ENCODE measurements at regions not wholly inside any gene's neighbourhood (a gene's known extent, or its start where the extent isn't known, plus 50 kb on each side); places are given as distances from the start of the nearest gene placed in this dataset.

- ATAC-seq (ENCODE audit: low read depth) (no peak), DNase-seq (no peak)
- H4K8ac ChIP-seq (ENCODE audit: low read depth in 2 of 2, low read length in 2 of 2), result no peak overlapping the region
- H3K27me3 ChIP-seq (ENCODE audit: control insufficient read depth, insufficient read depth, low read length), result no peaks in the 10 kb centered on the region
- H2BK20ac ChIP-seq (ENCODE audit: low read depth, low read length), result no peak overlapping the region
- in situ Hi-C loops (cut with MboI; ENCODE audit: low sequenced_read_pairs), result no loop called here
- H3K9me3 ChIP-seq (ENCODE audit: control insufficient read depth, insufficient read depth, low read length), result no peaks in the 10 kb centered on the region
- TF ChIP-seq CEBPB (IDR thresholded peaks at IDR 0.05; ENCODE audit: low read depth, low read length) (no peak), MAFK (IDR thresholded peaks at IDR 0.05; ENCODE audit: low read depth, low read length) (no peak), ELK1 (IDR thresholded peaks at IDR 0.05; ENCODE audit: borderline replicate concordance, low read depth, low read length) (no peak), RFX5 (IDR thresholded peaks at IDR 0.05; ENCODE audit: low read depth, low read length) (no peak), FOS (IDR thresholded peaks at IDR 0.05; ENCODE audit: low read depth, low read length) (no peak), BHLHE40 (IDR thresholded peaks at IDR 0.05; ENCODE audit: low read depth, low read length) (no peak), SMC3 (IDR thresholded peaks at IDR 0.05; ENCODE audit: low read depth, low read length) (no peak), USF2 (IDR thresholded peaks at IDR 0.05; ENCODE audit: low read depth, low read length) (no peak), POLR2A (IDR thresholded peaks at IDR 0.05; ENCODE audit: low read depth, low read length) (no peak)
- H3K79me1 ChIP-seq (ENCODE audit: low read depth in 1 of 2, low read length in 2 of 2), result no peaks in the 10 kb centered on the region
- no TSS peak for BruUV-seq (replicated peaks)
- no peak overlapping the region for H4K91ac ChIP-seq (ENCODE audit: insufficient read depth, low read depth, low read length)
- H2AFZ ChIP-seq (replicated peaks; ENCODE audit: low read length, poor library complexity), result no peak overlapping the region
- no peak overlapping the region for H3K56ac ChIP-seq (ENCODE audit: extremely low read depth, insufficient read depth, low read length)
- WGBS, 2 experiments (ENCODE audit: extremely low coverage in 2 of 2, insufficient read length in 1 of 2), result no CpG with 5 or more reads among the region's 1 CpG
- H3K9me1 ChIP-seq (ENCODE audit: insufficient read depth, low read length), result no peaks in the 10 kb centered on the region
- no peak overlapping the region for H2AK9ac ChIP-seq (replicated peaks; ENCODE audit: low read depth, low read length, poor library complexity)
- no peak overlapping the region for H2BK120ac ChIP-seq (ENCODE audit: low read depth, low read length)
- no peak overlapping the region for H3K18ac ChIP-seq (ENCODE audit: low read depth, low read length)
- H4K20me1 ChIP-seq (ENCODE audit: insufficient read depth, low read length), result no peaks in the 10 kb centered on the region
- H2BK15ac ChIP-seq (ENCODE audit: low read depth, low read length), result no peak overlapping the region
- no peaks in the 10 kb centered on the region for H3K4me1 ChIP-seq (ENCODE audit: control insufficient read depth, insufficient read depth, low read length)
- no peak overlapping the region for H2BK5ac ChIP-seq (ENCODE audit: low read depth, low read length, poor library complexity, severe bottlenecking)
- H3K14ac ChIP-seq (replicated peaks; ENCODE audit: low read depth, low read length), result no peak overlapping the region
- no peak overlapping the region for H3K4me3 ChIP-seq (ENCODE audit: insufficient read depth, low read depth, low read length)
- no peak overlapping the region for H4K5ac ChIP-seq (ENCODE audit: low read depth, low read length)
- no peak overlapping the region for H3K4me2 ChIP-seq (ENCODE audit: low read depth, low read length)
- dilution Hi-C loops (cut with HindIII; ENCODE audit: low sequenced_read_pairs, unreplicated experiment), result no loop called here
- no peak overlapping the region for H3K23ac ChIP-seq (ENCODE audit: low read depth, low read length)
- H3K36me3 ChIP-seq (ENCODE audit: control insufficient read depth, insufficient read depth, low read length), result no peaks in the 10 kb centered on the region
- intact Hi-C loops (cut with micrococcal nuclease), result no loop called here
- no peak overlapping the region for H3K9ac ChIP-seq (ENCODE audit: low read depth, low read length)
- ChIA-PET CTCF (no interaction called here), POLR2A (ENCODE audit: unreplicated experiment) (no interaction called here)
- H3K4ac ChIP-seq (ENCODE audit: low read depth, low read length), result no peak overlapping the region
- H2AK5ac ChIP-seq (ENCODE audit: low read depth, low read length), result no peak overlapping the region
- no peak overlapping the region for H3K27ac ChIP-seq (ENCODE audit: insufficient read depth, low read length)
Measured at GRCh38 chr5:106963630-106964029, 707.1 kb downstream of the EFNA5 start.

Measured in IMR-90 (cell line).